ENCODE measurements at regions not wholly inside any gene's neighbourhood (a gene's known extent, or its start where the extent isn't known, plus 50 kb on each side); places are given as distances from the start of the nearest gene placed in this dataset.

- TF ChIP-seq CTCF (IDR thresholded peaks at IDR 0.05): no peak
Observed at GRCh38 chr10:95134490-95134889, 59.5 kb upstream of the ACSM6 start.

DNA sequence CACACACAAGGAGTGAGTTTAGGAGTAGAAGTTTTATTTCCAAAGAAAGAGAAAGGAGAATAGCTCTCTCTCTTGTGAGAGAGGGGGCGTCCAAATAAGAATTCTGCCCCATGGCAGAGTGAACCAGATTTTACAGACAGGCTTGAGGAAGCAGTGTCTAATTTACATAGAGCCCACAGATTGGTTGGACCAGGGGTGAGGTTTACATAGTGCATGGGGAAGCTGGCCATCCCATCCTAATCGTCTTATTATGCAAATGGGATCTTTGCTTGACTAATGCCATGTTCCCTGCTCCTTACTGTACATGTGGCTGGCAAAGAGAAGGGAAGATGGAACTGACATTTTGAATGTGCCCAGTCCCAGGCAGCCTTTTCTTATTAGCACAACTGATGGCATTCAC, 60.0 kb upstream of the ACSM6 start:
- TF ChIP-seq CTCF (IDR thresholded peaks at IDR 0.05): no peak

DNA sequence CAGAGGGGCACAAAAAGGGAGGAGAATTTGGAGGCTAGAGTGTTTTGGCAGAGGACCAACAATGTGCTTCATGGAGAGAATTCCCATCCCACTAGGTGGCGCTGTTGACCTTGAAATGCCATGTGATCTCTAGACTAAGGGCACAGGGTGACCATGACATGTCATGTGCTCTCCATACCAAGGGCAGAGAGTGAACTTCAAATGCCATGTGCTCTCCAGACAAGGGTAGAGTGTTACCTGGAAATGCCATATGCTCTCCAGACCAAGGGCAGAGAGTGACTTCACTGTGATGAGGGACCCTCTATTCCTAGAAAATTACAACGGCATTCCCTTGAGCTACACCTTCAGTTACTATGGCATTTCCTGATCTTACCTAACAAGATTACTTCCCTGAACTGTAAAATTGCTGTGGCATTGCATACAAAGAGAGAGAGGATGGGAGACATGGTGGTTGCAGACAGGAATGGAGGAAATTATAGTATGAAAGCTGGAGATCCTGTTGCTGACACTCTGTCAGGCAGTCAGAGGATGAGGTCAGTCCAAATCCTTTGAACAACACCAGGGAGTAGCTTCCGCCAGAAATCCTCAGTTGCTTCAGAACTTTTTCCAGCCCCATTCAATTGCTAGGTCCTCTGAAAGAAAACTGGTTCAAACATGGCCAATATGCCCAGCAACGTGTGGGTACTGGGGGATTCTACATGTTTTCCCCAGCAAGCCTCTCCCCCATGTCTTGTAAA, 60.9 kb upstream of the ACSM6 start:
- TF ChIP-seq CTCF (IDR thresholded peaks at IDR 0.05): peak; percentile 51

DNA sequence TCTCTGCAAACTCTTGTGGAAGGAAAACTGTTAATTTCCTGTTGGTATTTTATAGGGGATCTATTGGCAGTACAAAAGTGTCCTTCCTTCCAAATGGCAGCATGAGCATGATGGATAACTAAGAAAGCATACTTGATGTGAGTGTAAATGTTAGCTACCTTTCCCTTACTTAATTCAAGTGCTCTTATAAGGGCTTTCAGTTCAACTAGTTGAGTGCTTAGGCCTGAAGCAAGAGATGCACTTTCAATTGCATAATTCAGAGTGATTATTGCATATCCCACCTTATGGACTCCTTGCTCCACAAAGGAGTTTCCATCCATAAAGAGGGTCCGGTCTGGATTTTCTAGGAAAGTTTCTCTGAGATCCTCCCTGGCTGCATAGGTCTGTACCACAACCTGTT, 56.3 kb upstream of the CYP2C8 start:
- TF ChIP-seq CTCF (IDR thresholded peaks at IDR 0.05): no peak

DNA sequence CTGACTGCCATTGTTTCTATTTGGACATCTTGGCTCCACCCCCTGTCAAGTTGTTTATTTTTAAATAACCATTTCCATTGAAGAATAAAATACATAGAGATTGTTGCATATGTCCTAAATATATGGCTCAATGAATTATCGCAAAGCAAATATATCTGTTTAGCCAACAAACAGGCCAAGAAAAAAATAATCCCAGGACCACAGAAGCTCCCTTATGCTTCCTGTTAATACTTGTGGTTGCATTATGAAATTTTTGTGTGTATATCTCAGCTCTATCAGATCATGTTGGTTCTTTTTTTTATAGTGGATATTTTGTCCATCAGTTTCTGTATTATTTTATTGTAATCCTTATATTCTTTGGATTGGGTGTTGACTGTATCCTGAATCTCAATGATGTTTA, 53.4 kb upstream of the CYP2C8 start:
- no peak for TF ChIP-seq CTCF (IDR thresholded peaks at IDR 0.05)

DNA sequence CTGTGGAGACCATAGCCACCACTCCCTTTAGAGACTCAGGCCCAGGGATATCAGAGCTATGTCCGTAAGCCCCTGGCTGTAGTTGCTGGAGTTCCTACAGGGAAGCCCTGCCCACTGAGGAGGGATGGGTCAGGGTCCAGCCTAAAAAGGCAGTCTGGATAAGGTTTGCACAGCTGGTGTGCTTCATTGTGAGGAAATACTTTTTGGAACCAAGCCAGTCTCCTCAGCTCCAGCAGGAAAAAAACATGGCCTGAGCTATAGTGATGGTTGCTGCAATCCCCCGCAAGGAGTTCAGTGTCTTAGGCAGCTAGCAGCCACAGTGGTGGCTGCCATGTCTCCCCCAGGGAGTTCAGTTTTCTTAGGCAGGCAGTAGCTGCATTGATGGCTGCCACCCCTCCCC, 52.6 kb upstream of the CYP2C8 start:
- TF ChIP-seq CTCF (IDR thresholded peaks at IDR 0.05): no peak
